ENCODE measurements at regions not wholly inside any gene's neighbourhood (a gene's known extent, or its start where the extent isn't known, plus 50 kb on each side); places are given as distances from the start of the nearest gene placed in this dataset. TPM values are rescaled to one million over a fixed set of nuclear protein-coding genes. Genes with fewer than 3 reads are reported as not detected.

GRCh38 chr20:43778375-43778774 lies 51.6 kb upstream of the GTSF1L start:
- Mint-ChIP-seq H3K27me3 (peaks cover 15% of the 10 kb centered on the region), H3K4me1 (peaks cover 4% of the 10 kb centered on the region), H3K9me3 (ENCODE audit: insufficient read depth) (no peaks in the 10 kb centered on the region), H3K27ac (no peak overlapping the region), H3K4me3 (no peak overlapping the region)
- no peaks in the 10 kb centered on the region for H3K27me3 ChIP-seq (replicated peaks in 1 of 4; ENCODE audit: control extremely low read depth in 1 of 4, control insufficient read depth in 3 of 4, insufficient read depth in 4 of 4, low read length in 3 of 4)
- H3K27ac ChIP-seq (ENCODE audit: low read length in 2 of 2): no peak overlapping the region
- no peak for DNase-seq
- H3K4me3 ChIP-seq (ENCODE audit: control extremely low read depth in 1 of 5, extremely low read depth in 1 of 5, insufficient read depth in 1 of 5, low read depth in 2 of 5, low read length in 4 of 5): no peak overlapping the region
- no peak overlapping the region for H2AFZ ChIP-seq (ENCODE audit: insufficient read depth, low read depth, low read length, poor library complexity, severe bottlenecking)
- no peak overlapping the region for H3K4me2 ChIP-seq (replicated peaks; ENCODE audit: low read depth, low read length, poor library complexity, severe bottlenecking)
- H3K9me3 ChIP-seq (ENCODE audit: control extremely low read depth in 1 of 3, control insufficient read depth in 2 of 3, insufficient read depth in 1 of 3, low read length in 2 of 3): peaks cover 1 to 16% (median 11%) of the 10 kb centered on the region in 3 donors
- no peak overlapping the region for H3K9ac ChIP-seq (ENCODE audit: low read length)
- WGBS (ENCODE audit: insufficient coverage): no CpG with 5 or more reads among the region's 2 CpGs
- ChIA-PET POLR2A (no interaction called here), CTCF (no interaction called here)
- no peak for ATAC-seq (ENCODE audit: low read depth)
- TF ChIP-seq CTCF (IDR thresholded peaks at IDR 0.05) (no peak), EZH2 (IDR thresholded peaks at IDR 0.05; ENCODE audit: borderline replicate concordance, insufficient read depth, low read depth, low read length, poor library complexity, severe bottlenecking) (no peak)
- intact Hi-C loops (cut with micrococcal nuclease): no loop called here
- H4K20me1 ChIP-seq (ENCODE audit: control insufficient read depth, insufficient read depth, low read length, poor library complexity, severe bottlenecking): no peaks in the 10 kb centered on the region
- H3K36me3 ChIP-seq (replicated peaks in 1 of 2; ENCODE audit: control extremely low read depth in 1 of 2, control insufficient read depth in 1 of 2, extremely low read depth in 1 of 2, insufficient read depth in 2 of 2, low read length in 1 of 2): no peaks in the 10 kb centered on the region
- H3K79me2 ChIP-seq (ENCODE audit: control insufficient read depth, insufficient read depth, low read length): no peaks in the 10 kb centered on the region
- peaks cover 0 to 4% of the 10 kb centered on the region in 2 donors for H3K4me1 ChIP-seq (ENCODE audit: control insufficient read depth in 2 of 2, insufficient read depth in 2 of 2, low read length in 2 of 2)

DNA sequence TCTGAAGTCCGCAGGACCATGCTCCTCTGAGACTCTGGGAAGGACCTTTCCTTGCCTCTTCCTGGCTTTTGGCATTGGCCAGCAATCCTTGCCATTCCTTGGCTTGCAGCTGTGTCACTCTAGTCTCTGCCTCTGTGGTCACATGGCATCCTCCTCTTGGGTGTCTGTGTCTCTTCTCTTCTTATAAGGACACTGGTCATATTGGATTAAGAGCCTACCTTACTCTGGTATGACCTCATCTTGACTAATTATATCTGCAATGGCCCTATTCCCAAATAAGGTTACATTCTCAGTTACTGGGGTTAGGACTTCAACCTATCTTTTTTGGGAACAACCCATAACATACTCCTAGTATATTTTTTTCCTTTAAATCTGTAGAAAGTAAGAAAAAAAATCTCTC lies 49.9 kb upstream of the GTSF1L start:
- Mint-ChIP-seq H3K27me3 (peaks cover 20% of the 10 kb centered on the region), H3K4me3 (no peak overlapping the region), H3K9me3 (ENCODE audit: insufficient read depth) (no peaks in the 10 kb centered on the region), H3K4me1 (no peaks in the 10 kb centered on the region), H3K27ac (no peak overlapping the region)
- ATAC-seq (ENCODE audit: low read depth) (no peak), DNase-seq (no peak)
- ChIA-PET POLR2A (no interaction called here), CTCF (no interaction called here)
- no peaks in the 10 kb centered on the region for H4K20me1 ChIP-seq (ENCODE audit: control insufficient read depth, insufficient read depth, low read length, poor library complexity, severe bottlenecking)
- H3K9ac ChIP-seq (ENCODE audit: low read length): no peak overlapping the region
- 91% methylated on average over 1 of the region's 1 CpG for WGBS (ENCODE audit: insufficient coverage)
- no peak overlapping the region for H3K4me2 ChIP-seq (replicated peaks; ENCODE audit: low read depth, low read length, poor library complexity, severe bottlenecking)
- no peak overlapping the region for H3K27ac ChIP-seq (ENCODE audit: low read length in 2 of 2)
- H2AFZ ChIP-seq (ENCODE audit: insufficient read depth, low read depth, low read length, poor library complexity, severe bottlenecking): no peak overlapping the region
- no peak for TF ChIP-seq CTCF (IDR thresholded peaks at IDR 0.05)
- no peak for TF ChIP-seq EZH2 (IDR thresholded peaks at IDR 0.05; ENCODE audit: borderline replicate concordance, insufficient read depth, low read depth, low read length, poor library complexity, severe bottlenecking)
- H3K79me2 ChIP-seq (ENCODE audit: control insufficient read depth, insufficient read depth, low read length): no peaks in the 10 kb centered on the region
- H3K9me3 ChIP-seq (ENCODE audit: control extremely low read depth in 1 of 3, control insufficient read depth in 2 of 3, insufficient read depth in 1 of 3, low read length in 2 of 3): peaks cover 1 to 16% (median 11%) of the 10 kb centered on the region in 3 donors
- no peaks in the 10 kb centered on the region for H3K36me3 ChIP-seq (replicated peaks in 1 of 2; ENCODE audit: control extremely low read depth in 1 of 2, control insufficient read depth in 1 of 2, extremely low read depth in 1 of 2, insufficient read depth in 2 of 2, low read length in 1 of 2)
- H3K4me3 ChIP-seq (ENCODE audit: control extremely low read depth in 1 of 5, extremely low read depth in 1 of 5, insufficient read depth in 1 of 5, low read depth in 2 of 5, low read length in 4 of 5): no peak overlapping the region
- intact Hi-C loops (cut with micrococcal nuclease): no loop called here
- no peaks in the 10 kb centered on the region for H3K27me3 ChIP-seq (replicated peaks in 1 of 4; ENCODE audit: control extremely low read depth in 1 of 4, control insufficient read depth in 3 of 4, insufficient read depth in 4 of 4, low read length in 3 of 4)
- no peaks in the 10 kb centered on the region for H3K4me1 ChIP-seq (ENCODE audit: control insufficient read depth in 2 of 2, insufficient read depth in 2 of 2, low read length in 2 of 2)

Small RNA genes lying in the stretch of these regions (small RNA-seq; reads per million reads assigned to genes)
- not detected for gene RNU6-639P (ENCODE audit: insufficient read length, low read depth, low replicate concordance)
